Activated CD8-positive, alpha-beta memory T cell treated with anti-CD3 and anti-CD28 coated beads, Interleukin-2, amount 50 U/mL, for 48 hours (primary cell): ENCODE measurements at regions not wholly inside any gene's neighbourhood (a gene's known extent, or its start where the extent isn't known, plus 50 kb on each side); places are given as distances from the start of the nearest gene placed in this dataset.
"Not testable (repeated sequence)": the region's sequence is repeated elsewhere in the genome, so short reads cannot be mapped to it uniquely, and the experiment has no call there.

Source experiments
- DNase-seq: peaks from one replicate; pipeline ENCODE4 v3.0.0-alpha.2; 2020

GRCh38 chr1:182225755-182226154 is 164.2 kb upstream of the ZNF648 start:
- not testable (repeated sequence) for DNase-seq

- DNase-seq, result not testable (repeated sequence)
Observed at GRCh38 chr1:182221990-182222389, 160.5 kb upstream of the ZNF648 start.

GRCh38 chr1:182221367-182221766 is 159.9 kb upstream of the ZNF648 start:
- not testable (repeated sequence) for DNase-seq

DNA sequence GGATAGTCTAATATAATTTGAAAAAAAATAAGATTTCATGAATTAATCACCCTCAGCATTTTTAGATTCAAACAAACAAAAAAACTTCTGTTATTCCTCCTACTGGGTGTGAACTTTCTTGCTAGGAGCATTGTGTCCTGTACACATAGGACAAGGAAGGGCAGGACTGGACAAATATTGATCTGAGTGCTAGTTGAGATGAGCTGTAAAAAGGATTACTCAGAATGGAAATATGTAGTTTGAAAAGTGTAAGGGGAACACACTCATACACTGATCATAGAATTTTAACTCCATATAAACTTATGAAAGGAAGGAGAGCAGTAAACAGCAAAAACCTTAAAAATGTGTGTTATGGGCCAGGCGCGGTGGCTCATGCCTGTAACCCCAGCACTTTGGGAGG is 156.5 kb upstream of the ZNF648 start:
- DNase-seq, result no peak

DNA sequence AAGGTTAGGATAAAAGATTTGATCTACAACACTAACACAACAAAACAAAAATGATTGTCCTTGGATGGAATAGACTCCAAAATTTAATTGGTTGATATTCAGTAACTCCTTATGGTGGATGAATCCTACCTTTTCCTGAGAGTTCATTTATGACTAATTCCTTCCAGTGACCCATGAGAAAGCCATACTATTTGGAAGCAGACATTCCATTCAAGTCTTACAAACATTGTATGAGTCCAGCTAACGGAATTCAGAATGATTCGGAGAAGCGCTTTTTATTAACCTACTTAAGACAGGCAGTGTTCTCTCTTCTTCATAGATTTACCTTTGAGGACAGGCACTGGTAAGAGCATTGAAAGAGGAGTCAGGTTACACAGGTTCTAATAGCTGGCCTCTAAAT is 155.6 kb upstream of the ZNF648 start:
- no peak for DNase-seq

- no peak for DNase-seq
Observed at GRCh38 chr1:182215764-182216163, 154.3 kb upstream of the ZNF648 start.

- no peak for DNase-seq
Observed at GRCh38 chr1:182213163-182213562, 151.7 kb upstream of the ZNF648 start.

DNA sequence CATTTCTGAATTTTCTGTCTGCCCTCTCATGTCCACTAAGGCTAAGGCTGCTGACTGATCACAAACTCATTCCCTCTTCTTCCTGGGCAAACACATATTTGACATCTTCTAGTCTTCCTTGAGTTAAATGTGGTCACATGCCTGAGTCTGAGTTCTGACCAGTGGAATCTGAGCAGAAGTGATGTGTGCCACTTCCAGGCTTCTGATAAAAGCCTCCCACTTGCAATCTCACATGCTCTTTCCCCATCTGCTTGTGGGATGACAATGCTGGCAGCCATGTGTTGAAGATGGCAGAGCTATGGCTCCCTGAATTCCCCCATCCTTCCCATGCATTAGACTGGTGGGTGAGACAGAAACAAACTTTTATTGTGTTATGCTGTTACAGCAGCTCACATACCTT is 149.9 kb upstream of the ZNF648 start:
- DNase-seq, result no peak

DNA sequence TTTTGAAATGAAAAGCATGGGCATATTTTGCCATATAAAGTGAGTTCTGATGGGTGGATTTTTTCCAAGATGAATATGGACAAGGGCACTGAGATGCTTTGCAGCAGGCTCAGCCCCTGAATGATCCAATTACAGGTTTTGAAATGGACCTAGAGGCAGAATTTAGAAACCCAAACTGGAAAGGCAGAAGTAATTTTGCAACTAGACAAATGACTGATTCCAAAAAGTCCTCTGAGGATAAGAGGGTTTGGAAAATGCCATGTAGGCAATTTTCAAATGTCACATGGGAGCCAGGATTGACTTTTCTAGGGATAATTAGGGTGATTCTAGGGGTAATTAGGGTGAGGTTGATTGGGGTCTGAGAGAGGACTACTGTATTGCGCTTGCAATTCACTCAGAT is 148.9 kb upstream of the ZNF648 start:
- DNase-seq, result no peak

DNA sequence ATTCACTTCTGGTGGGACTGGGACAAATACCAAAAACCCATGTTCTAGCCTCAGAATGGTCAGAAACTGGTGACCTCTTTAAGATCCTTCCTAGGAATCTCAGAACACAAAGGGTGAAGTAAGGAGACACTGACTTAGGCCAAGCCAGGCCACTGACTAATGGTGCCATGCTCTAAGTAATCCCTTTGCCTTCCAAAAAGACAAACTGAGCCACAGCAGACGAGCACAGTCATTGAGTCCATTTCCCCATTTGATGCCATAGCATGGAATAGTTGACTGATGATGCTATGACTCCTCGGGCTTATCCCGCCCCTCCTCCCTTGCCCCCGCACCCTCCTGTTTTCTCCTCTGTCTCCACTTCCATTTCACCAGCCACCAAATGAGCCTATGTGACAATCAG is 145.8 kb upstream of the ZNF648 start:
- no peak for DNase-seq

- no peak for DNase-seq
Observed at GRCh38 chr1:182206626-182207239, 145.2 kb upstream of the ZNF648 start.

DNA sequence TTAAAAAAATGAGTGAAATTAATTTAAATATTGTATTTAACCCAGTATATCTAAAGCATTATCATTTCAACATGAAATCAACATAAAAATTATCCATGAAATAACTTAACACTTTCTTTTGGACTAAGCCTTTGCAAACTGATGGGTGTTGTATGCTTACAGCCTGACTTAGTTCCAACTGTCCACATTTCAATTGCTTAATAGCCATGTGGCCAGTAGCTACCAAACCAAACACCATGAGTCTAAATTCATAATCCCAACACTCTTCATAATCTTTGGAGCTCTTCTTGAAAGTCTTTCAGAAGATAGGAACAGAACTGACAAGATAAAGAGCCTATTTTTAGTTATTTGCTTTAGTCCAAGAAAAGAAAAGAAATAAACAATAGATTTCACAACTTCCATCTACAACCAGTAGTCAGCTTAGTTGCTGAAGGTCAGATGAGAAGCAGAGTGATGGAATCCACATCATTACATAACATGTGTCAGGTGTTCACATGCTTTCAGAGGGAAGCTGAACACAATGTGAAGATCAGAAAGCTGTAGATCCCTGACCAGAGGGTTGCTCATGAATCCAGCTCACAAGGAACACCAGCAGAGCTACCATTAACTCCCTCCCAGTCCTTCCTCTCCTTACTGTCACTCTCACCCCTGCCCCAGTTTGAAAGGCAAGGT is 144.0 kb upstream of the ZNF648 start:
- no peak for DNase-seq

DNA sequence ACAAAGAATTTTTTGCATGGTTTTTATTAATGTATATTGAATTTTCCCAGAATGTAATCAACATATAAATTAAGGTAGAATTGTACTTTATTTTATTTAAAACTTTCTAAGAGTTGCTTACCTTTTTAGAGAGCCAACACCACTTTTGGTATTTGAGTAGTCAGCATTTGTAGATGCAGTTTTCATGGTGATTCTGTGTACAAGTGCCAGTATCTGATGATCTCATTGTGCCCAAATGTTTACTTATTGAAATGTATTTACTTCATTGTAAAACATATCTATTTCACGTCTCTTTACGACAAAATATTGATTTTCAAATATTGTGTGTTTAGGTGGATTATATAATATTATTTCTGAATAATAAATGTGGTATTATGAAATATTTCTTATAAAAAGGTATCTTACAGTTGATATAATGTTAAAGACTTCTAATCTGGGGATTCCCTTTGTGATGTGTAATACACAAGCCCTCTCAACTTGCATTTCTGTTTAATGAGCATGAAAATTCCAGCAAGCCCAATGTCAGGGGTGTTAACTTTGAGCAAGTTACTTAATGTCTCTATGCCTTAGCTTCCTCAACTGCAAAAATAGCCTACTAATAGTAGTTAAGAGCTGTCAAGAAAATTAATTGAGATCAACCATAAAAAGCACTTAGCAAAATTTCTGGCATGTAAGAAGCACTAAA is 141.8 kb upstream of the ZNF648 start:
- DNase-seq, result no peak

DNA sequence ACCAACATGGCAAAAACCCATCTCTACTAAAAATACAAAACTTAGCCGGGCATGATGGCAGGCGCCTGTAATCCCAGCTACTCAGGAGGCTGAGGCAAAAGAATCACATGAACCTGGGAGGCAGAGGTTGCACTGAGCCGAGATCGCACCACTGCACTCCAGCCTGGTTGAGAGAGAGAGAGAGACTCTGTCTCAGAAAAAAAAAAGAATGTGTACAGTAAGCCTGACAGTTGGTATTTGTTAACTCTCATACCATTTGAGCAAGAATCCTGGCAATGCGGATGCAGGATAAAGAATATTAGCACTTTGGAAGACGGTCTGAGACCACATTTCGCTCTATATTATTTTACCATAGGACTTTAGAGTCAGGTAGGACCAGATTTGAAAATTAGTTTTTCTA is 140.0 kb upstream of the ZNF648 start:
- not testable (repeated sequence) for DNase-seq

DNA sequence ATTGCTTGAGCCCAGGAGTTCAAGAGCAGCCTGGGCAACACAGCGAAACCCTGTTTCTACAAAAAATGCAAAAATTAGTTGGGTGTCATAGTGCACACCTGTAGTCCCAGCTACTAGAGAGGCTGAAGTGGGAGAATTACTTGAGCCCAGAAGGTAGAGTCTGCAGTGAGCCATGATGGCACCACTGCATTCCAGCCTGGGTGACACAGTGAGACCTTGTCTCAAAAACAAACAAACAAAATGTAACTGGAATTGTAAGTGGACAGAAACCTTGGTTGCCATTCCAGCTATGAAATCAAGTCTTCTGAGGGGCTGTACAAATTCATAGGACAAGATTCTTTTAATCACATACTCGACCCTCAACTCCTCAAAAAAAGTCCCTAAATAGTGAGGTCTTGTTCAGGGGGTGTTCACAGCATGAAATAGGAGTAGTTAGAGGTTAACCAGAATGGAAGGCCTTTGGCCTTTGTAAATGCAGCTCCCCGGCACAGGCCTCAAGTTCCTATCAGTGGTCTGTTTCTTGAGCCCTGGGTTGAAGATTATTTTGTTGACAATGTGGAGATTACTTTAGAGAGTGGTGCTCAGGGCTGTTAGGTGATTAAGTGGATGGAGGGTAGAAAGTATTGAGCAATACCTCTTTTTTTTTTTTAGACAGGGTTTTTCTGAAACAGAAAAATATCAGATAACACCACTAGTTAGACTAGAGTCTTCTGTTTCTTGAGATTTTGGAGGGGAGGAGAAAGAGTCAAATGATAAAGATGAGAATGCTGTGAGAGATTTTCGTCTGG is 138.7 kb upstream of the ZNF648 start:
- DNase-seq, result no peak

GRCh38 chr1:182198006-182198605 is 136.6 kb upstream of the ZNF648 start:
- no peak for DNase-seq

DNA sequence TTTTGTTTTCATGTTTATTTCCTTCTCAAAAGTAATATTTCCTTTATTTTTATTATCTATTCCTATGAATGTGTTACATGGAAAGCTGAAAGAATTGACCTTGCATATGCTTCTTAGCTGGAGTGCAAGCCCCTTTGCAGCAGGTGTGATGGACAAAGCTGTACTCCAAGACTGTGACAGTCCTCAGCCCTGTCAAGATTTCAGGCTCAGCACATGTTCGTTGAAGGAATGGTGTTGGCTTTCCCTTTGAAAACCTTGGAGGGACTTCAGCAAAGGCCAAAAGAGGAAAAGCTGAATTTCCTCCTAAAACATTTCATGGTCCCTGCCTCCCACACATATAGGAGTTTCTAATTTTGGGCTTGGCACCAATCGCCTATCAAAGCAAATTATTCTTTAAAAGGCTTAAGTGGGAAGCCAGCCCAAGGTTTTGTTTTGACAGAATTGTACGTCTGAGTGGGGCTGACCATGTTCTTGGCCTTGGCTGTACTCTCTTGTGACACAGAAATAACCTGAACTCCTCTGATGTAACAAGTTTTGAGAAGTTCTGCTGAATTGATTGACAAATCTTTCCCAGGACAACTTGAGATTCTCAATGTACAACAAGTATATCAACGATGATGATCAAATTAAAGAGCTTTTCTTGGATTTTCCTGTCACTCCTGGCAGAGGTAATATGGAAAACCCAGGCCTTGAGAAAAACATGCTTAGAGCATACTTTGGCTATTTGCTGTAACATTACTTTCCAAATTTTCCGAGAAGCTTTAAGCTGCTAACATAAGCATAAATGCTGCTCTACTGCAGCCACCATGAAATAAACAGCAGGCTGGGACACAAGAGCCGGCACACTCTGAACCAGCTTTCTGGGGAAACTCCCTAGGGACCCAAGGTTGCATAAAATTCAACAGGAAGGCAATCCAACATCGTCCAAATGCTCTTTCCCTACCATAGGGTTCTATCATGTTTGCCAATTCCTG is 135.7 kb upstream of the ZNF648 start:
- no peak for DNase-seq

DNA sequence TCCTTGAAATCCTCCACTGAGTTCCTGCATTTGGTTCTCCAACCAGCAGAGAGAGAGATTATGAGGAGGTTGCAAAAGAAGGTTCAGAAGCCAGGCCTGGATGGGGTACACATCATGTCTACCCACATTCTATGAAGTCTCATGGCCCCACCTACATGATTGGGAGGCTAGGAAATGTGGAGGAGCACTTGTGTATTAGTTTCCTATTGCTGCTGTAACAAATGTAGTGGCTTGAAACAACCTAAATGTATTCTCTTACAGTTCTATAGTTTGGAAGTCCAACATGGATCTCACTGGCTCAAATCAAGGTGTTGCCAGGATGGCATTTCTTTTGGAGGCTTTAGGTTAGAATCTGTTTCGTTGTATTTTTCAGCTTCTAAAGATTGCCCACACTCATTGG is 134.2 kb upstream of the ZNF648 start:
- DNase-seq, result no peak

GRCh38 chr1:182193908-182194550 is 132.5 kb upstream of the ZNF648 start:
- DNase-seq, result no peak

DNA sequence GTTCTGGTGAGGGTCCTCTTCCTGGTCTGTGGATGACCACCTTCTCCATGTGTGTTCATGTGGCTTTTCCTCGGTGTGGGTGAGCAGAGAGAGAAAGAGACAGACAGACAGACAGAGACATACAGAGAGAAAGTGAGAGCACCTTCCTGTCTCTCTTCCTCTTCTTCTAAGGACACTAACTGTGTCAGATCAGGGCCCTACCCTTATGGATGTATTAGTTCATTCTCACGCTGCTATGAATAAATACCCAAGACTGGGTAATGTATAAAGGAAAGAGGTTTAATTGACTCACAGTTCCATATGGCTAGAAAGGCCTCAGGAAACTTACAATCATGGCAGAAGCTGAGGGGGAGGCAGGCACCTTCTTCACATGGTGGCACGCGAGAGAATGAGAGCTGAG is 131.5 kb upstream of the ZNF648 start:
- no peak for DNase-seq

GRCh38 chr1:182192215-182192614 is 130.7 kb upstream of the ZNF648 start:
- no peak for DNase-seq
